Nephron progenitor cell (in vitro differentiated cells): ENCODE measurements at regions not wholly inside any gene's neighbourhood (a gene's known extent, or its start where the extent isn't known, plus 50 kb on each side); places are given as distances from the start of the nearest gene placed in this dataset.

ENCODE experiments used
- DNase-seq: peaks from one replicate; pipeline ENCODE4 v3.0.0; 2021
- H3K27ac Mint-ChIP-seq: 2 replicates; pipeline ENCODE4 v1.8.0; 2021; ENCODE audit warnings: mild to moderate bottlenecking, moderate library complexity, mixed read lengths
- H3K27me3 Mint-ChIP-seq: 2 replicates; pipeline ENCODE4 v1.8.0; 2021; ENCODE audit warnings: mild to moderate bottlenecking, low read depth, mixed read lengths; ENCODE audit not compliant: poor library complexity
- H3K36me3 Mint-ChIP-seq: 2 replicates; pipeline ENCODE4 v1.8.0; 2021; ENCODE audit warnings: low read depth, mixed read lengths
- H3K4me1 Mint-ChIP-seq: 2 replicates; pipeline ENCODE4 v1.8.0; 2021; ENCODE audit warnings: mixed read lengths
- H3K4me3 Mint-ChIP-seq: 2 replicates; pipeline ENCODE4 v1.8.0; 2021; ENCODE audit warnings: mild to moderate bottlenecking, moderate library complexity, mixed read lengths
- H3K9me3 Mint-ChIP-seq: 2 replicates; pipeline ENCODE4 v1.8.0; 2021; ENCODE audit warnings: mild to moderate bottlenecking, moderate library complexity, mixed read lengths
- TF ChIP-seq, protein P1 (sequence below): fragments of 200-600 bp; sonication (generic); IDR thresholded peaks from 2 replicates; pipeline ENCODE4 v1.5.0; 2021; ENCODE audit warnings: antibody characterized with exemption

DNA sequence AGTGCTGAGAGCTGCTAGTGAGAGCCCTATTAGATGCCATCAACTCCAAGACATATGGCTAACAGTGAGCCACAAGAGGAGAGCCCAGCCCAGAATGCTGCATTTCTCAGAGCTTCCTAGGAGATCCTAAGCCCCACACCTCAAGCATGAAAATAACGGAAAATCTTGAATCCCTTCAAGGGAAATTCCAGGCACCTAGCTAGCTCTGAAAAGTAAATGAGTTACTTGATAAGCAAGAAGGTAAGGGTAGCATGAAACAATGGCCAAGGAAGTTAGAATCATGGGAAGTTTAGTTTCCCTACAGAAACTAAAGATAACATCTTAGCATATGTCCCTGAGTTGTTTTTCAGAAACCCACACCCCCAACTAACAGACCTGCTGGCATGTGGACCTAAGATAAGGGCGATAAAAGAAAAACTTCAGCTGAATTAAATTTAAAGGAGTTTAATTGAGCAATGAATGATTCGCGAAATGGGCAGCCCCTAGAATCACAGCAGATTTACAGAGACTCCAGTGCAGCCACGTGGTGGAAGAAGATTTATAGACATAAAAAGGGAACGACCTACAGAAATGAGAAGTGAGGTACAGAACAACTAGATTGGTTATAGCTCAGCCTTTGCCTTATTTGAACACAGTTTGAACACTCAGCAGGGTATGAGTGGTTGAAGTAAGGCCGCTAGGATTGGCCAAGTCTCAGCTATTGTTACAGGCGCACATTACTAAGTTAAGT is 301.3 kb upstream of the DACH1 start:
- Mint-ChIP-seq H3K36me3 (no peaks in the 10 kb centered on the region), H3K4me1 (no peaks in the 10 kb centered on the region), H3K4me3 (no peak overlapping the region), H3K27me3 (no peaks in the 10 kb centered on the region), H3K27ac (no peak overlapping the region), H3K9me3 (no peaks in the 10 kb centered on the region)
- no peak for DNase-seq
- TF ChIP-seq, protein P1, sequence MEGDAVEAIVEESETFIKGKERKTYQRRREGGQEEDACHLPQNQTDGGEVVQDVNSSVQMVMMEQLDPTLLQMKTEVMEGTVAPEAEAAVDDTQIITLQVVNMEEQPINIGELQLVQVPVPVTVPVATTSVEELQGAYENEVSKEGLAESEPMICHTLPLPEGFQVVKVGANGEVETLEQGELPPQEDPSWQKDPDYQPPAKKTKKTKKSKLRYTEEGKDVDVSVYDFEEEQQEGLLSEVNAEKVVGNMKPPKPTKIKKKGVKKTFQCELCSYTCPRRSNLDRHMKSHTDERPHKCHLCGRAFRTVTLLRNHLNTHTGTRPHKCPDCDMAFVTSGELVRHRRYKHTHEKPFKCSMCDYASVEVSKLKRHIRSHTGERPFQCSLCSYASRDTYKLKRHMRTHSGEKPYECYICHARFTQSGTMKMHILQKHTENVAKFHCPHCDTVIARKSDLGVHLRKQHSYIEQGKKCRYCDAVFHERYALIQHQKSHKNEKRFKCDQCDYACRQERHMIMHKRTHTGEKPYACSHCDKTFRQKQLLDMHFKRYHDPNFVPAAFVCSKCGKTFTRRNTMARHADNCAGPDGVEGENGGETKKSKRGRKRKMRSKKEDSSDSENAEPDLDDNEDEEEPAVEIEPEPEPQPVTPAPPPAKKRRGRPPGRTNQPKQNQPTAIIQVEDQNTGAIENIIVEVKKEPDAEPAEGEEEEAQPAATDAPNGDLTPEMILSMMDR = no peak

DNA sequence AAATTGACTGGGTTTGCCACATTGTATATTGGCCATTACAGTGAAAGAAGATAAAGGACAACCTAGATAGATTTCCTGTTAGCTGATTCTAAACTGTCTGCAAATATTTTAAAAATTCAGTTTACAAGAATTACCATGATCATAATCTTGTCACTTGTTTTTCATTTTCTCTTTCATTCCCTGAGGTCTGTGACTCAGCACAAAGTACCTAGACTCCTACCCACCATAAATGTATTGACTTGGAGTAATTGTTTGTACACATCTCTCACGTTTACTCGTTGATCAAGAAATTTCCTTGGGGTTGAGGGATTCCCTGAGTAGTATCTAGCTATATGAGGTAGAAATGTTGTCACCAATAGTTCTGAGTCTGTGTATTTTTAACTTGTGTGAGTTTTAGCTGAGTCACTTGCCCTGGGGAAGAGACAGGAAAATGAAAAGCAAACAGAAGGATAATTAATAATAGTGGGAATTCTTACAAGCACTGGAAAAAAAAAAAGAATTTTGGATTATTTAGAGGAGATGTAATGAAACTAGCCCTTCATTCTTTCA is 299.2 kb upstream of the DACH1 start:
- no peaks in the 10 kb centered on the region for H3K36me3 Mint-ChIP-seq
- no peaks in the 10 kb centered on the region for H3K27me3 Mint-ChIP-seq
- H3K4me1 Mint-ChIP-seq = no peaks in the 10 kb centered on the region
- TF ChIP-seq, protein P1 = no peak
- no peaks in the 10 kb centered on the region for H3K9me3 Mint-ChIP-seq
- H3K27ac Mint-ChIP-seq = no peak overlapping the region
- no peak overlapping the region for H3K4me3 Mint-ChIP-seq
- no peak for DNase-seq

DNA sequence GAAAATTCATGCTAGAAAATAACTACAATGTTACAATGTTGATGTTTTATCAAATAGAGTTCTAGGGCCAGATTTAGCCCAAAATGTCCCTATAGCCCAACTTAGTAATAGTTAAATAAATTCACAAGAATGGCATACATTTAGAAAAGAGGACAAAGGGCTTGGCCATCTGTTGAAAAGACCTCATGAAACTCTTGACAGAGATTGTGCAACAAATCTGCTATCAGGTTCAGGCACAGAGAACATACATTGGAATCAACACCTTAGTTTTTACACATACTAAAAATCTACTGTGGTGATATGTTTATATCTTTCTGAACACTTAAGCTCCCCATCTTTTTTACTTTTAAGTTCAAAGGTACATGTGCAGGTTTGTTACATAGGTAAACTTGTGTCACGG is 298.3 kb upstream of the DACH1 start:
- Mint-ChIP-seq H3K9me3 (no peaks in the 10 kb centered on the region), H3K27ac (no peak overlapping the region), H3K4me3 (no peak overlapping the region), H3K27me3 (no peaks in the 10 kb centered on the region), H3K4me1 (no peaks in the 10 kb centered on the region), H3K36me3 (no peaks in the 10 kb centered on the region)
- TF ChIP-seq, protein P1 = no peak
- no peak for DNase-seq

DNA sequence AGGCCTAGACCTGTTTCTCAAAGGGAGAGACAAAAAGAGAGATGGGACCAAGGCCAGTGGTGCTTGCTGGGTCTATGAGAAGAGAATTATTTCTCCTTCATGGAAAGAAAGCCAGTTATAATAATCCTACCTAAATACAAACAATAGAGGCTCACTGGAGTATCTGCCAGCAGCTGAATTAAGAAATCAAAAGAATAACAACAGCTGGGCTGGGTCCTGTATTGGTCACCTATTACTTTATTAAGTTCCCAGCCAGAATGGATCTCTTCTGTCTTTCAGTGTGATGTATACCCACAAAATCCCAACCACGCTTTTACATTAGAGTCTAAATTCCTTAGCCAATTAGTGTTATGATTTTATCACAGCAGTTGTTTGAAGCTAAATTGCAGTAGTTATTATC is 297.8 kb upstream of the DACH1 start:
- Mint-ChIP-seq H3K4me3 (no peak overlapping the region), H3K27me3 (no peaks in the 10 kb centered on the region), H3K4me1 (no peaks in the 10 kb centered on the region), H3K9me3 (no peaks in the 10 kb centered on the region), H3K27ac (no peak overlapping the region), H3K36me3 (no peaks in the 10 kb centered on the region)
- DNase-seq = no peak
- TF ChIP-seq, protein P1 = no peak

DNA sequence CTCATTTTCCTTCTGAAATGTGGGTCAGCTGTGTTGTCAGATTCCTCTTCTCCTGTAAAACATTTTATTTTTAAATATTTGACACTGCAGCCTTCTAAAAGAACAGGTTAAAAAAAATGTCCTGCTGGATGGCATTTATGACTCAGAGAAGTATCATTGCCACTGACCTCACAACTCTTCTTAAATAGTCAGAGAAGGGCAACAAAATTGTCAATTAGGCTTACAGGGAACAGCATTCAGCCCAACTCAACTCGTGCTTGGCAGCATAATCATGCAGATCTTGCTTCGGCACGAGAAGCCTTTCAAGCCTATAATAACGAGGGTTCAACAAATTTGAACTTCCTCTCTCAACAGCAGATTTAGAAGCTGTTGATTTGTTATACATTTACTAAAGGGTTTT is 296.7 kb upstream of the DACH1 start:
- Mint-ChIP-seq H3K4me1 (no peaks in the 10 kb centered on the region), H3K27me3 (no peaks in the 10 kb centered on the region), H3K27ac (no peak overlapping the region), H3K4me3 (no peak overlapping the region), H3K9me3 (no peaks in the 10 kb centered on the region), H3K36me3 (no peaks in the 10 kb centered on the region)
- TF ChIP-seq, protein P1 = no peak
- no peak for DNase-seq

DNA sequence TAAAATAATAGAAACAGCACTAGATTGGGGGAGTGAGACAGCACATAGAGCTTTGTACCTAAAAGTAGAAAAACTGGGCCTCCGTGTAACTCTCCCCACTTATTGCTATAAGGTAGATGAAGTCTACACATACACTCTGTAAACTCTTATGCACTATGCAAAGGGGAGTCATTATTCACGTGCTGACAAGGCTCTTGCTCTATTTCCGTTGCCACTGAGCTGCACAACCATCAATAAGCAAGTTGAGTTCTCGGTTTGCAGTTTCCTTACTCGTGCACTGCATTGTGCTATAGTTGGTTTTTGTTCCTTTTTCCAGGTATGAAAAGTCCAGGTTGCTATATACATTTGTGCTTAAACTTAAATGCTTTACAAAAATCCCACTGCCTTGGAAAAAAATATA is 294.0 kb upstream of the DACH1 start:
- H3K27me3 Mint-ChIP-seq = peaks cover 2% of the 10 kb centered on the region
- H3K27ac Mint-ChIP-seq = no peak overlapping the region
- H3K4me3 Mint-ChIP-seq = no peak overlapping the region
- DNase-seq = no peak
- H3K4me1 Mint-ChIP-seq = no peaks in the 10 kb centered on the region
- TF ChIP-seq, protein P1 = no peak
- H3K36me3 Mint-ChIP-seq = no peaks in the 10 kb centered on the region
- no peaks in the 10 kb centered on the region for H3K9me3 Mint-ChIP-seq
